HG03575 (cell line): ENCODE measurements at regions not wholly inside any gene's neighbourhood (a gene's known extent, or its start where the extent isn't known, plus 50 kb on each side); places are given as distances from the start of the nearest gene placed in this dataset.
"Not testable (repeated sequence)": the region's sequence is repeated elsewhere in the genome, so short reads cannot be mapped to it uniquely, and the experiment has no call there.

Source experiments
- ATAC-seq: cut with Tn5 transposase; IDR thresholded peaks from one replicate; pipeline ENCODE4 v1.9.1; 2021; ENCODE audit not compliant: unreplicated experiment, insufficient number of reproducible peaks, low FRiP score; ENCODE audit errors: extremely low read depth

DNA sequence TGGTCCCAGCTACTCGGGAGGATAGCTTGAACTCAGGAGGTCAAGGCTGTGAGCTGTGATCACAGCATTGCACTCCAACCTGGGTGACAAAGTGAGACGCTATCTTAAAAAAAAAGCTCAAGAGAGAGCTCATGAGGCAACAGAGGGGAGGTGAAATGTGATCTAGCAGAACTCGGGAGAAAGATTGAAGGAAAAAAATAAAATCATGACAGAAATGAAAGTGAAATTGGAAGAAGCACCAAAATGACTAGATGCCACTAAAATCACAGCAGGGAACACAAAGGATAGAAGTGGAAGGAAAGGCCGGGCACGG lies 109.4 kb upstream of the BNIP2 start:
- no peak for ATAC-seq

GRCh38 chr15:59797756-59798604 lies 108.9 kb upstream of the BNIP2 start:
- ATAC-seq = no peak

DNA sequence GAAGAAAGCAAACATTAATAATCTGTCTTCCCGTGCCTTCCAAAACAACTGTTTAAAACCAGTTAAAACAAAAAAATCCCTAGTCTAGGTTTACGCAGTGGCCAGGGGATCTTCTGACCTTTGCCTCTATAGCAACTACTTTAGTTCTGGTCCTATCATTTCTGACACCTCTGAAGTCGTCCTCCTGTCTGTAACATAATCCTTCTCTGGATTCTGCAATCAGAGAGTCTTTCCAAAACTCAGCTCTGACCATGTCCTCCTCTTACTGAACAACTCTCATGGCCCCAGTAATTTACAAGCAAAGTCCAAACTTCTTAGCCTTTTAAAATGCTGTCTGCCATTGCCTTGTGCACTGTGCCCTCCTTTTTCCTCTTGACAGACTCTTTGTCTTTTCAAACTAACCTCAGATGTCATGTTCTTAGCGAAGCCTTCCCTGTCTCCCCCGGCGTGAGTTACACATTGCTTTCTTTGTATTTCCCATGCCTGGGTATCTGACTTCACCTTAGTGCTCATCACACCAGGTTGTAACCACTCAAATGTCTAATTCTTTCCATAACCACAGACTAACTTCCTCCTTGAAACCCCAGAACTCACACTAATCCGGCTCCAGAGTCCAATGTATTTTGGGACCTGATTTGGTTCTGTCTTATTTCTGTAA lies 105.2 kb upstream of the BNIP2 start:
- ATAC-seq = no peak

GRCh38 chr15:59792359-59792758 lies 103.2 kb upstream of the BNIP2 start:
- no peak for ATAC-seq

- ATAC-seq = no peak
Measured at GRCh38 chr15:59791755-59792154, 102.6 kb upstream of the BNIP2 start.

- ATAC-seq = no peak
Measured at GRCh38 chr15:59791079-59791478, 102.0 kb upstream of the BNIP2 start.

GRCh38 chr15:59786466-59786865 lies 97.3 kb upstream of the BNIP2 start:
- not testable (repeated sequence) for ATAC-seq

DNA sequence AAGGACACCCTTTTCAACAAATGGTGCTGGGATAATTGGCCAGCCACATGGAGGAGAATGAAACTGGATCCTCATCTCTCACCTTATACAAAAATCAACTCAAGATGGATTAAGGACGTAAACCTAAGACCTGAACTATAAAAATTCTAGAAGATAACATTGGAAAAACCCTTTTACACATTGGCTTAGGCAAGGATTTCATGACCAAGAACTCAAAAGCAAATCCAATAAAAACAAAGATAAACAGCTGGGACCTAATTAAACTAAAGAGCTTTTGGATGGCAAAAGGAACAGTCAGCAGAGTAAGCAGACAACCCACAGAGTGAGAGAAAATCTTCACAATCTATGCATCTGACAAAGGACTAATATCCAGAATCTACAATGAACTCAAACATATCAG lies 96.9 kb upstream of the BNIP2 start:
- not testable (repeated sequence) for ATAC-seq

GRCh38 chr15:59783774-59784520 lies 94.8 kb upstream of the BNIP2 start:
- not testable (repeated sequence) for ATAC-seq

- no peak for ATAC-seq
Measured at GRCh38 chr15:59779110-59779509, 90.0 kb upstream of the BNIP2 start.

DNA sequence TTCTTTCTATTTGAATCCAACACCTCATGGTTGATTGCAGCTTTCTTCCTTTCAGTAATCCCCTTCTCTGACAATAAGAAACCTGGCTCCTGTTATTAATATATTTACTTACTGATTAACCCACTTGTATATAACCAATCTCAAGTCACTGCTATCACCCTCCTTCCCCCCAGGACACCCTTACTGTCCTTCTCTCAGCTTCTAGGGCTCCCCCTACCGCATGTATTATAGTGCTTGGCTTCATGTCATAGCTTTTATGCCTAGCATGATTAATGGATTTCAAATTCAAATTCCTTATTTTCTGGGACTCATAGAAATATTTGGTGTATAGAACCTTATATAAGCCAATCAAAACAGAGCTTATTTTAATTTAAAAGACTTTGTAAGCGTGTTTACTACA lies 75.7 kb upstream of the BNIP2 start:
- no peak for ATAC-seq

DNA sequence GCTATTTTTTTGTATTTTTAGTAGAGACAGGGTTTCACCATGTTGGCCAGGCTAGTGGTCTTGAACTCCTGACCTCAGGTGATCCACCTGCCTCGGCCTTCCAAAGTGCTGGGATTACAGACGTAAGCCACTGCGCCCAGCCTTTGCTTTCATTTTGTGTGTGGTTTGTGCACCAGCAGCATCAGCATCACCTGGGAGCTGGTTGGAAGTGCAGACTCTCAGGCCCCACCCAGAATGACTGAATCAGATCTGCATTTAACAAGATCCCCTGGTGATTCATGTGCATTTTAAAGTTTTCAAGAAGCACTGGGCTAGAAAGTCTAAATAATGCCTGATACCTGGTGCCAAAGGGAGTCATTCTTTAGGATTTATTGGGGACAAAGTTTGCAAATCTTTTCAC lies 73.4 kb upstream of the BNIP2 start:
- no peak for ATAC-seq

GRCh38 chr15:59760256-59760655 lies 71.1 kb upstream of the BNIP2 start:
- ATAC-seq = not testable (repeated sequence)

GRCh38 chr15:59751552-59752413 lies 62.7 kb upstream of the BNIP2 start:
- no peak for ATAC-seq

GRCh38 chr15:59746777-59747176 lies 57.7 kb upstream of the BNIP2 start:
- ATAC-seq = no peak

- ATAC-seq = no peak
Measured at GRCh38 chr15:59741274-59741906, 52.3 kb upstream of the BNIP2 start.

DNA sequence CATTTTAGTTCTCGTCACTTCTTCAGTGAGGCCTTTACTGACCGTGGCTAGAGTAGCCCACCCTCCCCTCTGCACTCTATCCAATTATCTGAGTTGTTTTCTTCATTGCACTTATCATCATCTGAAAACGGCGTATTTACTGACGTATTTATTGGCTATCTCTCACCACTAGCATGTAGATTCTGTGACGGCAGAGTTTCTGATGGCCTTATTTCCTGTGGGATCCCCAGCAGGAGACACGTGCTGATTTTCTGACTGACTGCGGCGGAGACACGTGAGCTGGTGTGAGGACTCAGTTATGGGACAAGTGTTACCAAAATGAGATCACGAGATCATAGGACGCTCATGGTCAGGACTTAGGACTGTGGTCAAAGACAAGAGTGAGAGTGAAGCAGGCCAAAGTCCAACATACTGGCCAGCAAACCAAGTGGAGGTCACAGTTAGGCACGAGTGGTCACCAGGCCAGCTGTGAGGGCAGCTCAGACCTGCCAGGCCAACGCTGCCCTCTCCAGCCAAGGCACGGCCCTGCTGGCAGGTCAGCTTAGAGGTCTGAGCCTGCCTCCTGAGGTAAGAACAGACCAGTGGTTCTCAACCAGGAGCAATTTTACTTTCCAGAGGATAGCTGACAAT lies 50.6 kb upstream of the BNIP2 start:
- ATAC-seq = no peak
